Fibroblast of lung (primary cell): ENCODE measurements at regions not wholly inside any gene's neighbourhood (a gene's known extent, or its start where the extent isn't known, plus 50 kb on each side); places are given as distances from the start of the nearest gene placed in this dataset.

Experiments used
- DNase-seq, 2 donors: peaks; one replicate each; pipeline versions ENCODE4 v3.0.0 to v3.0.0-alpha.2; 2010; ENCODE audit warnings: low read depth in 2 of 2
- H2AFZ ChIP-seq: 2 replicates; pipeline ENCODE4 v1.5.1; 2012; ENCODE audit warnings: low read length, control low read depth, inconsistent platforms
- H3K27ac ChIP-seq: 2 replicates; pipeline ENCODE4 v1.5.1; 2011; ENCODE audit warnings: low read length, control low read depth; ENCODE audit not compliant: insufficient read depth
- H3K27me3 ChIP-seq: 2 replicates; pipeline ENCODE4 v1.5.1; 2011; ENCODE audit warnings: mild to moderate bottlenecking, low read length; ENCODE audit not compliant: control insufficient read depth, insufficient read depth
- H3K36me3 ChIP-seq: 2 replicates; pipeline ENCODE4 v1.5.1; 2011; ENCODE audit warnings: low read length; ENCODE audit not compliant: control insufficient read depth, insufficient read depth
- H3K4me1 ChIP-seq: 2 replicates; pipeline ENCODE4 v1.5.1; 2011; ENCODE audit warnings: low read length; ENCODE audit not compliant: control insufficient read depth, insufficient read depth; ENCODE audit errors: extremely low read depth
- H3K4me2 ChIP-seq: 2 replicates; pipeline ENCODE4 v1.5.1; 2011; ENCODE audit warnings: low read length, control low read depth; ENCODE audit not compliant: insufficient read depth; ENCODE audit errors: extremely low read depth
- H3K4me3 ChIP-seq, 4 experiments: fragments of 200-600 bp in 1 of 4; sonication (generic) in 1 of 4; replicated peaks in 1 of 4; 2 replicates each; pipeline ENCODE4 v1.5.1; 2011 to 2016; ENCODE audit warnings: low read length in 4 of 4, low read depth in 3 of 4, mild to moderate bottlenecking in 3 of 4, control low read depth in 2 of 4, inconsistent platforms in 1 of 4, mixed read lengths in 1 of 4; ENCODE audit not compliant: insufficient read depth in 1 of 4; ENCODE audit errors: control extremely low read depth in 1 of 4
- H3K79me2 ChIP-seq: 2 replicates; pipeline ENCODE4 v1.5.1; 2012; ENCODE audit warnings: mild to moderate bottlenecking, low read length, inconsistent platforms; ENCODE audit not compliant: control insufficient read depth, insufficient read depth
- H3K9ac ChIP-seq: 2 replicates; pipeline ENCODE4 v1.5.1; 2011; ENCODE audit warnings: mild to moderate bottlenecking, low read length, control low read depth; ENCODE audit not compliant: insufficient read depth
- H3K9me3 ChIP-seq: 2 replicates; pipeline ENCODE4 v1.5.1; 2012; ENCODE audit warnings: low read depth, low read length; ENCODE audit not compliant: control insufficient read depth, insufficient read depth
- H4K20me1 ChIP-seq: 2 replicates; pipeline ENCODE4 v1.5.1; 2011; ENCODE audit warnings: low read length; ENCODE audit not compliant: control insufficient read depth, insufficient read depth; ENCODE audit errors: extremely low read depth
- EZH2 ChIP-seq: IDR thresholded peaks from 2 replicates; pipeline ENCODE4 v1.5.1; 2012; ENCODE audit warnings: low read length, control low read depth, mild to moderate bottlenecking; ENCODE audit errors: missing control alignments
- TF ChIP-seq, protein P1 (sequence below), 2 donors: IDR thresholded peaks in 1 of 2; conservative IDR thresholded peaks in 1 of 2; 1 replicate in 1 of 2; 2 replicates in 1 of 2; pipeline ENCODE4 v1.5.1; 2011 to 2012; ENCODE audit warnings: low read length in 2 of 2, control low read depth in 1 of 2, inconsistent platforms in 1 of 2, low read depth in 1 of 2, mild to moderate bottlenecking in 1 of 2

DNA sequence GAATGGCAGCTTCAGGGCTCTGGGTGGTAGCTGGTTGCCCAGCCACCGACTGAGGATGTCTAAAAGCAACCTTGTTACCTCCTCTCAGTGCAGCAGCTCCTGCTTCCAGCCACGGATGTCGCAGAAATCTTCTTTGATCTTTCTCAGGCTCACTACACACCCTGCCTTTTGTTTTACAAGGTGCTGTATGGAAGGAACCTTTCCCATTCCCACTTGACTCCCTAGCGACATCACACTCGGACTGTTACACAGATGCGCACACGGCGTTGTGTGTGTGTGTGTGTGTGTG, 135.8 kb upstream of the CPHXL start:
- Histone ChIP-seq H3K4me3 (no peak overlapping the region), H3K79me2 (no peaks in the 10 kb centered on the region), H3K9me3 (no peaks in the 10 kb centered on the region), H3K4me1 (no peaks in the 10 kb centered on the region), H3K9ac (no peak overlapping the region), H3K4me2 (no peak overlapping the region), H3K27ac (no peak overlapping the region), H4K20me1 (no peaks in the 10 kb centered on the region), H3K36me3 (no peaks in the 10 kb centered on the region), H3K27me3 (no peaks in the 10 kb centered on the region), H2AFZ (no peak overlapping the region)
- TF ChIP-seq EZH2: no peak
- TF ChIP-seq, protein P1, sequence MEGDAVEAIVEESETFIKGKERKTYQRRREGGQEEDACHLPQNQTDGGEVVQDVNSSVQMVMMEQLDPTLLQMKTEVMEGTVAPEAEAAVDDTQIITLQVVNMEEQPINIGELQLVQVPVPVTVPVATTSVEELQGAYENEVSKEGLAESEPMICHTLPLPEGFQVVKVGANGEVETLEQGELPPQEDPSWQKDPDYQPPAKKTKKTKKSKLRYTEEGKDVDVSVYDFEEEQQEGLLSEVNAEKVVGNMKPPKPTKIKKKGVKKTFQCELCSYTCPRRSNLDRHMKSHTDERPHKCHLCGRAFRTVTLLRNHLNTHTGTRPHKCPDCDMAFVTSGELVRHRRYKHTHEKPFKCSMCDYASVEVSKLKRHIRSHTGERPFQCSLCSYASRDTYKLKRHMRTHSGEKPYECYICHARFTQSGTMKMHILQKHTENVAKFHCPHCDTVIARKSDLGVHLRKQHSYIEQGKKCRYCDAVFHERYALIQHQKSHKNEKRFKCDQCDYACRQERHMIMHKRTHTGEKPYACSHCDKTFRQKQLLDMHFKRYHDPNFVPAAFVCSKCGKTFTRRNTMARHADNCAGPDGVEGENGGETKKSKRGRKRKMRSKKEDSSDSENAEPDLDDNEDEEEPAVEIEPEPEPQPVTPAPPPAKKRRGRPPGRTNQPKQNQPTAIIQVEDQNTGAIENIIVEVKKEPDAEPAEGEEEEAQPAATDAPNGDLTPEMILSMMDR (conservative IDR thresholded peaks at IDR 0.05 in 1 of 2, IDR thresholded peaks at IDR 0.05 in 1 of 2; ENCODE audit: low read depth in 1 of 2, low read length in 2 of 2): no peak
- no peak for DNase-seq

DNA sequence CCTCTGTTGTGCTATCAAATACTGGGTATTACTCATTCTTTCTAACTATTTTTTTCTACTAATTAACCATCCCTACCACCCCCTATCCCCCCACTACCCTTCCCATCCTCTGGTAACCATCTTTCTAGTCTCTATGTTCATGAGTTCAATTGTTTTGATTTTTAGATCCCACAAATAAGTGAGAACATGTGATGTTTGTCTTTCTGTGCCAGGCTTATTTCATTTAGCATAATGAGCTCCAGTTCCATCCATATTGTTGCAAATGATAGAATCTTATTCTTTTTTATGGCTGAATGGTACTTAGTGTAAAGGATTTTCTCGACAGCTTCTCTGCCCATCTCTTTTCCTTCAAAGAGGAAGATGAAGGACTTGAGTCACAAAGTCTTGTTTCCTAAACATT, 138.0 kb upstream of the CPHXL start:
- TF ChIP-seq, protein P1 (conservative IDR thresholded peaks at IDR 0.05 in 1 of 2, IDR thresholded peaks at IDR 0.05 in 1 of 2; ENCODE audit: low read depth in 1 of 2, low read length in 2 of 2): no peak
- Histone ChIP-seq H3K9me3 (no peaks in the 10 kb centered on the region), H3K4me1 (no peaks in the 10 kb centered on the region), H3K27ac (no peak overlapping the region), H3K4me2 (no peak overlapping the region), H3K79me2 (no peaks in the 10 kb centered on the region), H3K27me3 (no peaks in the 10 kb centered on the region), H3K9ac (no peak overlapping the region), H3K36me3 (no peaks in the 10 kb centered on the region), H2AFZ (no peak overlapping the region), H4K20me1 (no peaks in the 10 kb centered on the region), H3K4me3 (no peak overlapping the region)
- no peak for DNase-seq

DNA sequence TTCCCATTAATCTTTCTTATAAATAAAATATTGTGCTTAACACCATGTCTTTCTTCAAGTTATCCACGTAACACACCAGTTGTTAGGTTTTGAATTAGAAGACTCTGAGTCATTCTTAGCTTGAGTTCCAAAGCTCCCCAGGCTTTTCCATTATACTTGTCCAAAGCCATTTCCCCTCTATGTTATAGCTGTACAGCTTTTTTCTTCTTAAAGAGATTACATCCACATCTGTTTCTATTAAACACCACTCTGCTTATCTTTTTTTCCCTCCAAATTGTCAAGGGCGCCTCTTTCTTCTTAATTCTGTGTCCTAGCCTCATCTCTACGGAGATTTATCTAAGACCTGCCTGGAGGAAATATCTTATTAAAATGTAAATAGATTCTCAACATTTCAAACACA, 139.4 kb upstream of the CPHXL start:
- H3K36me3 ChIP-seq: no peaks in the 10 kb centered on the region
- TF ChIP-seq, protein P1 (conservative IDR thresholded peaks at IDR 0.05 in 1 of 2, IDR thresholded peaks at IDR 0.05 in 1 of 2; ENCODE audit: low read depth in 1 of 2, low read length in 2 of 2): no peak
- no peak for TF ChIP-seq EZH2
- H3K79me2 ChIP-seq: no peaks in the 10 kb centered on the region
- H2AFZ ChIP-seq: no peak overlapping the region
- no peak overlapping the region for H3K27ac ChIP-seq
- no peaks in the 10 kb centered on the region for H3K27me3 ChIP-seq
- no peak overlapping the region for H3K9ac ChIP-seq
- DNase-seq: no peak
- H3K4me1 ChIP-seq: no peaks in the 10 kb centered on the region
- no peaks in the 10 kb centered on the region for H4K20me1 ChIP-seq
- H3K9me3 ChIP-seq: no peaks in the 10 kb centered on the region
- no peak overlapping the region for H3K4me2 ChIP-seq
- H3K4me3 ChIP-seq: no peak overlapping the region
